ENCODE measurements at regions not wholly inside any gene's neighbourhood (a gene's known extent, or its start where the extent isn't known, plus 50 kb on each side); places are given as distances from the start of the nearest gene placed in this dataset.

- no peak for DNase-seq (ENCODE audit: low spot score)
These were observed 105.2 kb downstream of the FAS start for GRCh38 chr10:89095701-89096391.

DNA sequence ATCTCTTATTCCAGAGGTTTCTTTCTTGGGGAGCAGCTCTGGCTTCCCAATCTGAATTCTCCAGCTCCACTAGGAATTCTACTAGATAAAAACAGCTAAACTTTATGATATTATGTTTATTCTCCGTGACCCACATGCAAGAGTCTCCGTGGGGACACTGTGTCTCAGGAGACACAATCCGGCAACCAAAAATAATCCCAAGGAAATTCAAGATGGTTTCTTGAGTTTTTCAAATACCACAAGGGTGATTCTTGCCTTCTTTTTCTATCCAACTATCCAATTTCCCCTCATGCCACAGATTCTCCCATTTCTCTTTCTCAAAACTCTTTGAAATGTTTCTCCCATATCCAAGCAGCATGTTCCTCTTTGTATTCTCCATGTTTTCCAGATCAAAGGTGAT is 103.1 kb downstream of the FAS start:
- no peak for DNase-seq (ENCODE audit: low spot score)

GRCh38 chr10:89092981-89093380 is 102.4 kb downstream of the FAS start:
- no peak for DNase-seq (ENCODE audit: low spot score)

DNA sequence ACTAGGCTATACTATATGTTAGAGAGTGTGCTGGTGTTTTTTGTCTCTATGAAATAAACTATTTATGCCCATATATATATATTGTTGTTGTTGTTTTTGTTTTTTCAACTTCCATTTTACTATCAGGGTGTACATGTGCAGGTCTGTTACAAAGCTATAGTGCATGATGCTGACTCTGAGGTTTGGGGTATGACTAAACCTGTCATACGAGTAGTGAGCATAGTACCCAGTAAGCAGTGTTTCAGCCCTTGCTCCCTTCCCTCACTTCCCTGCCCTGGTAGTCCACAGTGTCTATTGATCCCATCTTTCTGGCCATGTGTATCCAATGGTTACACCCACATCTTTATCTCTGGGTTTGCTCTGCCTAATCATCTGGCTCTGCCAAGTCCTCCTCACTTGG is 101.8 kb downstream of the FAS start:
- DNase-seq (ENCODE audit: low spot score), result no peak

DNA sequence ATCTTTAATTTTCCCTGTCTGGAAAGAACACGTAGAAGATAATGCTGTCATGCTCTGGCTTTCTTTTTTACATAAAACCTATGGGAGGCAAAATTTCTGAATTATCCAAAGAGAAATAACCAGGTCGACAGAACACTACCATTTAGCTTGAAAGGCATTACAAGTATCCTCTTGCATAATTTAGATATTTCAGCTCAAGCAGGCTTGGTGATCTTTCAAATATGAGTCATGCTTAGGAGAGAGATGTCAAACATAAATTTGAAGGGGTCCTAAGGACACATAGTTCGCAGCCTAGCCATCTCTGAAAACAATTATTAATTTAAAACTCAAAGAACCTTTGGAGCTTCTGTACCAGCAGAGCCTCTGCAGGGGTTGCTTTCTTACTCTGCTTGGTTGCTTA is 100.9 kb downstream of the FAS start:
- no peak for DNase-seq (ENCODE audit: low spot score)

GRCh38 chr10:89090756-89091445 is 100.3 kb downstream of the FAS start:
- DNase-seq (ENCODE audit: low spot score), result no peak

DNA sequence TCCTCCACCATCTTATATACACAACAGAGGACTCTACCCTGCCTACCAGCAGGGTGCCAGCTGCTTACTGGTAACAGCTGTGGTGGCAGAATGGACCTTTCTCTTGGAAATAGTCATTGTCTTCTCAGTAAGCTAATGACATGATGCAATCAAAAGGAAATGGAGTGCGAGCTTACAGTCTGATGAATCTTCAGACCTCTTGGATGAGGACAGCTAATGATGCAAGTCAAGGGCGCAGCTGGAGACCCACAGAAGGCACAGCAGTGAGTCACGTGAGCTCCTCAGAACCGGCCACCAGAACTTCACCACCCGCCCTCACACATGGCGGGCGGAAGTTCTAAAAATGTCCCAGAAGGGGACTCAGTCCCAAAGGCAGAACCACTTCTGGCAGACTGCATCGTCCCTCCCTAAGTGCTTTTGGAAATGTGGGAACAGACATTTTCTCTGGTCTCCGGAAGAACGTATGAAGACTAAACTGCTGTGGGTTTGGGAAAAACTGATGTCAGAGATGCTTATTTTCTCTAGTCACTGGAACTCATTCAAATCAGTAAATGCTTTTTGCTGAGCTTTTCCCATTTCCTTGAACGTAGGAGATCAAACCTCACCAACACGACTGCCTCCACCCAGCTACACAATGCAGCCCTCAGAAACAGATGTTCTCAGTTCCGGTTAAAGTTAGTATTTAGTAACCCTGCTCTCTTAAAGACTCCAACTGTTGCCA is 96.4 kb downstream of the FAS start:
- no peak for DNase-seq (ENCODE audit: low spot score)

DNA sequence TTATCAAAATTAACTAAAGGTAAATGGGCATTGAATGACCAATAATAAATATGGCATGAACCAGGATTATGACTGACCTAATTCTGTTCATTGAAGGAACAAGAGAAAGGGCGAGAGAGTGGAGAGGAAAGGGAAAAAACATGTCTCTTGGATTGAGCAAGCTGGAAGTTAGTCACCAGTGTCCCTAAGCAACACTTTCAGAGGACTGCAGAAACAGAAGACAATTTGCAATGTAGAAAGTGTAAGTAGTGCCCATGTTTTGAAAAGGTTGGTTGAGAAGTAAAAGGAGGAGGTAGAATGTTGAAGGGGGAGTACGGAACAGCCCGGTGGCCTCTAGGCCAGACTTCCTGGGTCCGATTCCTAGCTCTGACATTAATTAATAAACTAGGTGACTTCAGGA is 94.6 kb downstream of the FAS start:
- no peak for DNase-seq (ENCODE audit: low spot score)

DNA sequence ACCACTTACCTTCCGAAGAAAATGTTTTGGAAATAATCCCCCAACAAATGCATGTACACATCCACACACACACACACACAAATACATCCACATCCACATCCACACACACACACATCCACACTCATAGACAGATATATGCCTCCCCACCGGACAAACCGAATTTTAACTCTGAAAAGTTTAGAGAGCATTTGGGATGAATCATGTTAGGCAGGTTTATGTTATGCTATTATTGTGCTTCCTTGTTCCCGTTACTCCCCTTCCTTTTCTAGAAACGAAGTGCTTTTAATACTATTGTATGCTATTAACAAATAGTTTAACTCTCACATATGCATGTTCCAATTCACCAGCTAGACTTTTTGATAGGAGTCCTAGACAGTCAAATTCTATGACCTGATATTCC is 91.5 kb downstream of the FAS start:
- DNase-seq (ENCODE audit: low spot score), result no peak

DNA sequence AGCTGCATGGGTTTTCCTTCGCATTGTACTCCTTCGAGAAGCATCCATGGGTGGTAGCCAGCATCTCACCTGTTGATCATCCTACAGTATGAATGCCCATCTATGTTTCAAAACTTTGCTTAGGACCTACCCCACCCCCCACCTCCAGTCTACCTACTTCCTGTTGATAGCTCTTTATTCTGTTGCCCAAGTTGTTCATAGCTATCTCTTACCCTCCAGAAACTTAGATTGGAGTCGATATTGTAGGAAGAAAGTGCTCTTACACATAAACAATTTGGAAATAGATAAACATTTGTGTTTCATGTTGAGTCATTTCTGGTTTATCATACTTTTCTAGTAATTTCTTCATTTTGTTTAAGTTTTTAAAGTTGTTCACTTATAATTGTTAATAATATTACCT is 90.1 kb downstream of the FAS start:
- DNase-seq (ENCODE audit: low spot score), result no peak

DNA sequence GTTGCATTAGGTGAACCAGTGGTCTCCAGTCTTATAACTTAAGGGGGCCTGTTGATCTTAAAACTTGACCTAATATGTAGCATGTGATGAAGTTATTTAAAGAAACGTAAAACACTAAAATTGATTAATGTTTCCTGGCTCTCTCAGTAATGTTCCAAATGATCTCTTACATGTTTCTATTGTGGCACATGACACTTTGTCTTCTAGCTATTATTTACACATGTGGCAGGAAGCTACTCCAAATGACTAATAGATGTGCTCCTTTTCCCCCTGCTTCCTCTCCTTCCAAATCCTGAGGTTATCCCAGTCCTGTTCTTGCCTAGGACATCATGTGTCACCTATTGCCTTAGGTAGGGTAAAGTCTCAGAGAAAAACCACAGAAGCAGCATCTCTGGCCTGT is 89.4 kb downstream of the FAS start:
- no peak for DNase-seq (ENCODE audit: low spot score)

GRCh38 chr10:89078724-89079672 is 88.4 kb downstream of the FAS start:
- peak; percentile 76 for DNase-seq (ENCODE audit: low spot score)

- DNase-seq (ENCODE audit: low spot score), result no peak
These were observed 85.5 kb downstream of the FAS start for GRCh38 chr10:89076120-89076519.

DNA sequence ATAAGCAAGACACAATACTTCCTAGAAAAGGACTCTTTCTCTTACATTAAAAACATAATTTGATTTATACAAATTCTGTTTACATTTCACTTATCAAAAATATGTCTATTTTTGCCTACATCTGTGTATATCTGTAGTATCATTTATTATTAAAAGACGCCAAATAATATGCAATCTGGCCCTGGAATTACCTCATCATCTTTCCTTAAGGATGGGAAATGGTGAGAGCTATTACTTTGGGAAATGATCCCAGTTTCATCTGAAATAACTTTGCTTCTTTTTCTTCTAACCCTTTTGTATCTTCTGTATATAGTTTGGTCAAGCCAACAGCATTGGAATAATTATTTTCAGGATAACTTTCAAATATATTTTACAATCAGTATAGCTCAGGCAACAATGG is 85.0 kb downstream of the FAS start:
- DNase-seq (ENCODE audit: low spot score), result no peak

DNA sequence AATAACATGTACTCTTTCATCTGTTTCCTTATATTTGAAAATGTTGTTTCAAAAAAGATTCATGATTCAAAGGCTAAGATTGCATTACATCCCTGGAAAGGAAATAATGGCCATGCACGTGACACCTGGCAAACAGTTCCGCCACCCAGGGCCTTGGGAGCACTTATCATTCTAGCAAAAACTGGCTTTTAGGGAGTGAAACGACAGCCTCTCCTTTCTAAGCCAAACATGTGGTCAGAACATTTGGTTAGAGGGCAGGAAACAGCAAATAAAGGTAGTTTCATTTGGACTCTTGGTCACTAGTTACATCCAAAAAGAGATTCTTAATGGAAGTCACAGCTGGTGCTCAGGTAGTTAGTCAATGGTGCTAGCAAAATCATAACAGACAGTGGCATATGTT is 83.5 kb downstream of the FAS start:
- no peak for DNase-seq (ENCODE audit: low spot score)

DNA sequence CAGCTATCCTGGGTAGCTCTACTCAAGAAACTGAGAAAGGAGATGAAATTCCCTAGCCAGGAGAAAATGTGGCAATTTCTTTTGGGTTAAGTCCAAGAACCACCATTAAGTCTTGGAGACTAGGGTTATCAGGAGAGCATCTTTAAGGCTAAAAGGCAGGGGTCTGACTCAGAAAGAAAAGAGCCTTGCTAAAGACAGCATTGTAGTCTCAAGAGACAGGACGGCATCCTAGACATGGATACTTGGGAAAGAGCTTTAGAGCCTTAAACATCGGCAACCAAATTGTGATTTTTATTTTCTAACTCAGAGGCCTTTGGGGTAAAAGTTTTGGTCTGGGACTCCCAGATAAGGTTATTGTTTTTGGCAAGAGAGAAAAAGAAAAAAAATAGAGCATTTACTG is 83.1 kb downstream of the FAS start:
- DNase-seq (ENCODE audit: low spot score), result no peak

GRCh38 chr10:89069589-89069988 is 79.0 kb downstream of the FAS start:
- no peak for DNase-seq (ENCODE audit: low spot score)

Measured in SK-N-DZ (cell line).